ENCODE measurements at regions not wholly inside any gene's neighbourhood (a gene's known extent, or its start where the extent isn't known, plus 50 kb on each side); places are given as distances from the start of the nearest gene placed in this dataset.
"Not testable (repeated sequence)": the region's sequence is repeated elsewhere in the genome, so short reads cannot be mapped to it uniquely, and the experiment has no call there.

DNA sequence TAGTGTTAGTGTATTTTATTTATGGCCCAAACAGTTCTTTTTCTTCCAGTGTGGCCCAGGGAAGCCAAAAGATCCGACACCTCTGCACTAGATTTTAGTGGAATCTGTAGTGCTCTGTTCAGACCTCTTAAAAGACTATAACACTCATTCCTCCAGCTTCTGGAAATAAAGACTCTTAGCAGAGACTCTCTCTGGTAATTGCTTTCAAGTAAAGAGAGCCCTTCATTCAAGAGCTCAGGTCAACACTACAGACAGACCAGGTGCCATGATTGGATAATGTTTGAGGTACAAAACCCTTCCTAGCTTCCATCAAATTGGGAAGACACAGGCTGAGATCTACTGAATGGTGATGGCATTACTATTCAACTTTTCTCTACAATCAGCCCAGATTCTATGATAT, 255.8 kb downstream of the PRDM9 start:
- no peak overlapping the region for H3K4me3 Mint-ChIP-seq
- no peaks in the 10 kb centered on the region for H3K27me3 Mint-ChIP-seq
- H3K4me1 Mint-ChIP-seq, result no peaks in the 10 kb centered on the region
- DNase-seq (ENCODE audit: low spot score in 2 of 2) (no peak), ATAC-seq (ENCODE audit: low read depth) (no peak)
- H3K27ac Mint-ChIP-seq, result no peak overlapping the region
- H3K9me3 Mint-ChIP-seq, result no peaks in the 10 kb centered on the region
- H3K36me3 Mint-ChIP-seq, result no peaks in the 10 kb centered on the region

DNA sequence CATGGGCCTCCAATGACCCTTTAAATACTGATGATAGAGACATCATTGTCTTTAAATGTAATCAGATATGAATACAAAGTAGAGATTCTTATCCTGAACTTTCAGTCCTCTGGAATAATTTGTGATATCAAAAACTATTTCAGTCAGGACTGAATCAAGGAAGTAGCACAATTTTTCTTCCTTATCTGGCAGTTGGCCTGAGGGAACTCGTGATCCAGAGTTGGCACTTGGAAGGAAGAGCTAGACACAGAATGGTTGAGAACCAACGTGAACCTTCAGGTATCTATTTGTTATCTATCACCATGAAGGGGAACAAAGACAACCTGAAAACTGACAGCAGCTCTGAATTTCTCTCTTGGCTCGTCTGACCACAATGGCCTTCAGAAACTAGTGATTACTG, 269.3 kb downstream of the PRDM9 start:
- DNase-seq (ENCODE audit: low spot score in 2 of 2), result no peak
- H3K9me3 Mint-ChIP-seq, result peaks cover 3% of the 10 kb centered on the region
- no peak overlapping the region for H3K27ac Mint-ChIP-seq
- H3K27me3 Mint-ChIP-seq, result no peaks in the 10 kb centered on the region
- H3K4me3 Mint-ChIP-seq, result no peak overlapping the region
- H3K36me3 Mint-ChIP-seq, result no peaks in the 10 kb centered on the region
- H3K4me1 Mint-ChIP-seq, result peaks cover 2% of the 10 kb centered on the region
- ATAC-seq (ENCODE audit: low read depth), result no peak

DNA sequence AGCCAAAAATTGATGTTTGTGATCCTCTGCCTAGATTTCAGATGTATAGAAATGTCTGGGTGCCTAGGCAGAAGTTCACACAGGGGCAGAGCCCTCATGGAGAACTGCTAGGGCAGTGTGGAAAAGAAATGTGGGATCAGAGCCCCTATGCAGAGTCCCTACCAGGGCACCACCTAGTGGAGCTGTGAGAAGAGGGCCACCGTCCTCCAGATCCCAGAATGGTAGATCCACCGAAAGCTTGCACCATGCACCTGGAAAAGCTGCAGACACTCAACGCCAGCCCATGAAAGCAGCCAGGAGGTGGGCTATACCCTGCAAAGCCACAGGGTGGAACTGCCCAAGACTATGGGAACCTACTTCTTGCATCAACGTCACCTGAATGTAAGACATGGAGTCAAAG, 292.9 kb downstream of the PRDM9 start:
- not testable (repeated sequence) for H3K4me1 Mint-ChIP-seq; H3K27ac Mint-ChIP-seq; ATAC-seq (ENCODE audit: low read depth); H3K9me3 Mint-ChIP-seq; H3K4me3 Mint-ChIP-seq; DNase-seq (ENCODE audit: low spot score in 2 of 2); H3K27me3 Mint-ChIP-seq; H3K36me3 Mint-ChIP-seq

DNA sequence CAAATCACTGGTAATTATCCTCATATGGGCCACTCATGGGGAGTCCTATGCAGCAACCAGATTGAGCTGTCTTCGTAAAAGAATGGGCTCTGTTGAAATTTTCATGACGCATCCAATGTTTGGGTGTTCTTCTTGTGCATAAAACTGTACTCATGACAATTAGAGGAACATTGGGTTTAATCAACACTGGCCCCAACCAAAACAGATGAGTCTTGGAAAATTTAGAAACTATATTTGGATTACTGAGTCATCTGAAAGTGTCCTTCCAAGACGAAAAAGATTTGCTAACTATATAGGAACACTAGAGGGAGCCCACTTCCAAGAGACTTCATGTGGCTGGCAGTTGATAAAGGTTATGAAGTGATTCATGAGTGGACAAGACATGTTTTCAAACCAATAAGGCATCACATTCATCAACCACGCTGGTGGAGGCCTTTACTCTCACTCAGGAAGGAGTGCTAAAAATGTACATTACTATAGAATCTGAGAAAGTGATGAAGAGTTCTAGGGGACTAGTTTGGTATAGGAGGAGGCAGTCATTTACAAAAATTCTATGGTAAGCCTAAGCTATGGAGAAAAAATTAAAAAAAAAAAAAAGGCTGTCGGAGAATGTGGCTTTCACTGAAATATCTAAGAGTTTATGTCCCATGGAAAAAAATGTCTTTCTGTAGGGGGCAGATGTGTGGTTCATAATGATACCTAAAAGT, 313.5 kb downstream of the PRDM9 start:
- no peaks in the 10 kb centered on the region for H3K36me3 Mint-ChIP-seq
- H3K4me1 Mint-ChIP-seq, result no peaks in the 10 kb centered on the region
- DNase-seq (ENCODE audit: low spot score in 2 of 2), result no peak
- H3K27ac Mint-ChIP-seq, result no peak overlapping the region
- H3K27me3 Mint-ChIP-seq, result no peaks in the 10 kb centered on the region
- no peak for ATAC-seq (ENCODE audit: low read depth)
- no peak overlapping the region for H3K4me3 Mint-ChIP-seq
- H3K9me3 Mint-ChIP-seq, result peaks cover 6% of the 10 kb centered on the region

DNA sequence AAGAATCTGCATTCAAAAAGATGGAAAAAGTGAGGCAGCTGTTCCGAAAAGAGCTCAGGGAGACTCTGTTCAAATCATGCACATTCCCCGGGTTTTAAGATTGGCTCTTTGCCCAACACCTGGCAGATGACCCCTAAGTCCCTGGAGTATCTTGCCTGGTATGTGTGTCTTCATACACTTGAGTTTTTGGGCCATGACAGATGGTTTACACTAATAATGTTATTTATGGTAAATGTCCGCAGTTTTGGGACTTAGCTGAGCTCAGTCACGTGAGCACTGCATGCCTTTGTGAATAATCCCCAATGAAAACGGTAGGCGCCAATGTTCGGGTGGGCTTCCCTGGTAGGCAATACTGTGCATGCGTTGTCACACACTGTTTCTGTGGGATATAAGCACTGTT, 316.1 kb downstream of the PRDM9 start:
- DNase-seq (ENCODE audit: low spot score in 2 of 2), result no peak
- no peaks in the 10 kb centered on the region for H3K36me3 Mint-ChIP-seq
- no peaks in the 10 kb centered on the region for H3K4me1 Mint-ChIP-seq
- H3K9me3 Mint-ChIP-seq, result peaks cover 6% of the 10 kb centered on the region
- H3K27me3 Mint-ChIP-seq, result no peaks in the 10 kb centered on the region
- no peak overlapping the region for H3K27ac Mint-ChIP-seq
- no peak overlapping the region for H3K4me3 Mint-ChIP-seq
- ATAC-seq (ENCODE audit: low read depth), result no peak

DNA sequence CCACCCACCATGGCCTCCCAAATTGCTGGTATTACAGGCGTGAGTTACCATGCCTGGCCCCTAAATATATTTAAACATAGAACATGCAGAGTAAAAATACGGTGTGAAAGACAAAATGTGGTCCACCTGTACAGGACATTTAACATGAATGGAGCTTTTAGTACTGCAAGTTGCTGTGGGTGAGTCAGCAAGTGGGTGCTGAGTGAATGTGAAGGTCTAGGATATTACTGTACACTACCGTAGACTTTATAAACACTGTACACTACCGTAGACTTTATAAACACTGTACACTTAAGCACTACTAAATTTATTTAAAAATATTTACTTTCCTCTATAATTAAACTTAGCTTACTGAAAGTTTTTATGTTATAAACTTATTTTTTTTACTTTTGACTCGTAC, 317.8 kb downstream of the PRDM9 start:
- DNase-seq (ENCODE audit: low spot score in 2 of 2) (no peak), ATAC-seq (ENCODE audit: low read depth) (no peak)
- H3K4me3 Mint-ChIP-seq, result no peak overlapping the region
- no peaks in the 10 kb centered on the region for H3K36me3 Mint-ChIP-seq
- H3K4me1 Mint-ChIP-seq, result no peaks in the 10 kb centered on the region
- no peak overlapping the region for H3K27ac Mint-ChIP-seq
- H3K9me3 Mint-ChIP-seq, result peaks cover 6% of the 10 kb centered on the region
- no peaks in the 10 kb centered on the region for H3K27me3 Mint-ChIP-seq

DNA sequence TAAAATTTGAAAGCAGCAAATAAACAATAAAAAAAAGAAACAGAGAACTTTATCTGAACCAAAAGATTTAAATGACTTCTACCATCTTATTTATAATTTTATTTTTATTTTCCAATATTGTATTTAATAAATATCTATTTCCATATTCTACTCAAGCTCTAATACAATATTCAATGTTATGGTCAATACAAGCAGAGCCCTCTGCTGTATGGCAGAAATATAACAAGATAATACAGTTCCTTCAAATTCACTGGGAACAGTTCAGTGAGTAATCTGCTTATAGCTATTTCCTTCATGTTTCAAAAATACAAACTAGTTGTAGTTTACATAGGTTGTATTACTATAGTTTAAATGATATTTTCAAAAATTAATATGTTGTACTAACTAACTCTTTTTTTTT, 332.7 kb downstream of the PRDM9 start:
- DNase-seq (ENCODE audit: low spot score in 2 of 2) (no peak), ATAC-seq (ENCODE audit: low read depth) (no peak)
- H3K4me3 Mint-ChIP-seq, result no peak overlapping the region
- H3K4me1 Mint-ChIP-seq, result no peaks in the 10 kb centered on the region
- no peak overlapping the region for H3K27ac Mint-ChIP-seq
- H3K27me3 Mint-ChIP-seq, result no peaks in the 10 kb centered on the region
- H3K9me3 Mint-ChIP-seq, result peaks cover 5% of the 10 kb centered on the region
- no peaks in the 10 kb centered on the region for H3K36me3 Mint-ChIP-seq

DNA sequence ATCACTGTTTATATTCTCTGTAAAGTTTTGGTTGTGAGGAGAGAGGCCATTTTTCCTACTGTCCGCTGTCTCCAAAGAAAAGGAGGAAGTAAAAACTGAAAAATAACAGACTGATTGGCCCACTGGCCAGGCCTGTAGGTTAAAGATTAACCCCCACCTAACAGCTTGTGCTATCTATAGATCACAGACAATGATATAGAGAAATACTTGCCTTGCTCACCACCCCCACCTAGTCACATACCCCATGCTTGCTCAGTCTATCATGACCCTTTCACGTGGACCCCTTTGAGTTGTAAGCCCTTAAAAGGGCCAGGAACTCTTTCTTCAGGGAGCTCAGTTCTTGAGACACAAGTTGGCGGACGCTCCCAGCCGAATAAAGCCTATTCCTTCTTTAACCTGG, 357.4 kb downstream of the PRDM9 start:
- Mint-ChIP-seq H3K4me1 (no peaks in the 10 kb centered on the region), H3K27me3 (no peaks in the 10 kb centered on the region), H3K36me3 (no peaks in the 10 kb centered on the region), H3K4me3 (no peak overlapping the region), H3K9me3 (peaks cover 4% of the 10 kb centered on the region), H3K27ac (no peak overlapping the region)
- ATAC-seq (ENCODE audit: low read depth) (no peak), DNase-seq (ENCODE audit: low spot score in 2 of 2) (no peak)

DNA sequence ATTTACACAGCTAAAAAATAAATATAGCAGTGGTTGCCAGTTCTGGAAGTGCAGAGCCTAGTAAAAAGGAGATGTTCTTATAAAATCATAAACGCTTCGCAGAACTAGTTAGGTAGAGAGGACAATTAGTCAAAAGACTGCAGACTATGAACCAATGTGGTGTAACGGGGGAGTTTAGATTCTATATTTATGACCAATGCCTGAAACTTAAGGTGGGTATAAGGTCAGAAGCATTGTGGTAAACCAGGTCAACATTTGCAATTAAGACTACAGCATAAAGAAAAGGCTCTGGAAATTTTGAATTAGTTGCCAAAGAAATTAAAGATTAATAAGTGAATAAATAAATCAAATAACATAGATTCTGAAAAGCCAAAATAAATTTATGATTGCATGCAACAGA, 370.4 kb downstream of the PRDM9 start:
- Mint-ChIP-seq H3K4me3 (no peak overlapping the region), H3K27ac (no peak overlapping the region), H3K36me3 (no peaks in the 10 kb centered on the region), H3K4me1 (no peaks in the 10 kb centered on the region), H3K9me3 (peaks cover 2% of the 10 kb centered on the region), H3K27me3 (no peaks in the 10 kb centered on the region)
- DNase-seq (ENCODE audit: low spot score in 2 of 2) (no peak), ATAC-seq (ENCODE audit: low read depth) (no peak)

DNA sequence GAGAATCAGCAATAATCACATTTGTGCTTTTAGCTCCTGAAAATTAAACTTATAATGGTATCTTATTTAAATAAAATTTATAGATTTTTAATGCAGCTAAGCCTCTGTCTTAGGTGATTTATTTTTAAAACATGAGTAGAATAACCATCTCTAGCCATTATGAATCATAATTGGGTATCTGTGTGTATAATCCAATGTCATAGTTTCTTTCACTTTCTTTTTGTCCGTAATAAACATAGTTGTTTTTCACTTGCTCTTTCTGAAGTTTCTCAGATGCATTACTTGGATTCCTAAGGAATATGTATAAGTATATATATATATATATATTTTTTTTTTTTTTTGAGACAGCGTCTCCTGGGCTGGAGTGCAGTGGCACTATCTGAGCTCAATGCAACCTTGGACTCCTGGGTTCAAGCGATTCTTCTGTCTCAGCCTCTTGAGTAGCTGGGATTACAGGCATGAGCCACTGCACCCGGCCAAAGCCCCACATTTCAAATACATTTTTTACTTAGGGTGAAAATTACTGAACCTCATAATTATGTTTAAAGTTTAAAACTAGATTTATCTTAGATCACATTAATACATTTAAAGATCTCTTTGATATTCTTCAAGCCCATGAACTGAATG, 377.1 kb downstream of the PRDM9 start:
- no peaks in the 10 kb centered on the region for H3K4me1 Mint-ChIP-seq
- no peak for ATAC-seq (ENCODE audit: low read depth)

DNA sequence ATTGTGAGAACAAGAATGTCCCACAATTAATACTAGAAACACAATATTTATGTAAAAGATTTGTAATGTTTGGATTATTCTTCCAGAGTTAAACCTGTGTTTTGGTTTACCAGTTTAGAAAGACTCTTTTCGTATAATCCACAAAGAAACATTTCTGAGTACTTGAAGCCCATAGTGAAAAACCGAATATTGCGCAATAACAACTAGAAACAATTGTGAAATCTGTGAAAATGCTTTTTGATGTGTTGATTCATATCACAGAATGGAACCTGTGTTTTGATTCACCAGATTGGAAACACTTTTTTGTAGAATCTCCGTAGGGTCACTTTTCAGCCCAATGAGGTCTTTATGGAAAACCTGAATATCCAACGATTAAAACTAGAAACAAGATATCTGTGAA, 386.2 kb downstream of the PRDM9 start:
- H3K9me3 Mint-ChIP-seq, result no peaks in the 10 kb centered on the region
- no peak for ATAC-seq (ENCODE audit: low read depth)
- no peak for DNase-seq (ENCODE audit: low spot score in 2 of 2)
- no peaks in the 10 kb centered on the region for H3K4me1 Mint-ChIP-seq
- no peak overlapping the region for H3K4me3 Mint-ChIP-seq
- H3K27ac Mint-ChIP-seq, result no peak overlapping the region
- no peaks in the 10 kb centered on the region for H3K27me3 Mint-ChIP-seq
- H3K36me3 Mint-ChIP-seq, result no peaks in the 10 kb centered on the region

More for the DNA sequence above, 377.1 kb downstream of the PRDM9 start:
- no peak overlapping the region for H3K4me3 Mint-ChIP-seq
- H3K27ac Mint-ChIP-seq, result no peak overlapping the region
- no peak for DNase-seq (ENCODE audit: low spot score in 2 of 2)
- peaks cover 2% of the 10 kb centered on the region for H3K9me3 Mint-ChIP-seq
- H3K36me3 Mint-ChIP-seq, result no peaks in the 10 kb centered on the region
- H3K27me3 Mint-ChIP-seq, result no peaks in the 10 kb centered on the region

DNA sequence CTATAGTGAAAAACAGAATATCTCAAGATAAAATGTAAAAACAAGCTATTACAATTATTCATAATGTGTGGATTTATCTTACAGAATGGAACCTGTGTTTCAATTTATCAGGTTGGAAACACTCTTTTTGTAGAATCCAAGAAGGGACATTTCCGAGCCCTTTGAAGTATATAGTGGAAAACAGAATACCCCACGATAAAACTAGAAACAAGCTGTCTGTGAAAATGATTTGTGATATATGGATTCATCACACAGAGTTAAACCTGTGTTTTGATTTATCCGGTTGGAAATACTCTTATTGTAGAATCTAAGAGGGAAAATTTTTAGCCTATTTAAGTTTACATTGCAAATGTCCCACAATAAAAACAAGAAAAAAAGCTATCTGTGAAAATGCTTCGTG, 388.2 kb downstream of the PRDM9 start:
- Mint-ChIP-seq H3K9me3 (no peaks in the 10 kb centered on the region), H3K4me1 (no peaks in the 10 kb centered on the region), H3K36me3 (no peaks in the 10 kb centered on the region), H3K27me3 (no peaks in the 10 kb centered on the region), H3K27ac (no peak overlapping the region), H3K4me3 (no peak overlapping the region)
- ATAC-seq (ENCODE audit: low read depth), result no peak
- no peak for DNase-seq (ENCODE audit: low spot score in 2 of 2)

DNA sequence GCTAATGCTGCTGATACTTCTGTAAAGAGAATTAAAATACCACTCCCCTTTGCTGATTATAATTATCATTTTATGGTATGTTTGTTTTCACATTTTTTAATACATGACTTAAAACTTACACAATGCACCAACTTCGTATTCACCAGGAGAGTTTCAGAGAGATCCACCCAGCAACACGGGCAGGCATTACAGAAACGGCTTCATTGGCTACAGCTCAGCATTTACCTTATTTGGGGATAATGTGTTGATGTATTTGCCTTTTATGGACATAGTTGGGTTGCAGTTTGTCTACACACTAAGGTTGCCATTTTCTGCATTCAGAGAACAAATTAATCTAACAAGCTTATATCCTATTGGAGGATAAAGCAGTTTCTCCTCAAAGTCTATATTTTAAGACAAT, 423.6 kb downstream of the PRDM9 start:
- ATAC-seq (ENCODE audit: low read depth), result no peak
- DNase-seq (ENCODE audit: low spot score in 2 of 2), result no peak
- Mint-ChIP-seq H3K9me3 (peaks cover 12% of the 10 kb centered on the region), H3K27ac (no peak overlapping the region), H3K36me3 (no peaks in the 10 kb centered on the region), H3K4me3 (no peak overlapping the region), H3K27me3 (no peaks in the 10 kb centered on the region), H3K4me1 (no peaks in the 10 kb centered on the region)

DNA sequence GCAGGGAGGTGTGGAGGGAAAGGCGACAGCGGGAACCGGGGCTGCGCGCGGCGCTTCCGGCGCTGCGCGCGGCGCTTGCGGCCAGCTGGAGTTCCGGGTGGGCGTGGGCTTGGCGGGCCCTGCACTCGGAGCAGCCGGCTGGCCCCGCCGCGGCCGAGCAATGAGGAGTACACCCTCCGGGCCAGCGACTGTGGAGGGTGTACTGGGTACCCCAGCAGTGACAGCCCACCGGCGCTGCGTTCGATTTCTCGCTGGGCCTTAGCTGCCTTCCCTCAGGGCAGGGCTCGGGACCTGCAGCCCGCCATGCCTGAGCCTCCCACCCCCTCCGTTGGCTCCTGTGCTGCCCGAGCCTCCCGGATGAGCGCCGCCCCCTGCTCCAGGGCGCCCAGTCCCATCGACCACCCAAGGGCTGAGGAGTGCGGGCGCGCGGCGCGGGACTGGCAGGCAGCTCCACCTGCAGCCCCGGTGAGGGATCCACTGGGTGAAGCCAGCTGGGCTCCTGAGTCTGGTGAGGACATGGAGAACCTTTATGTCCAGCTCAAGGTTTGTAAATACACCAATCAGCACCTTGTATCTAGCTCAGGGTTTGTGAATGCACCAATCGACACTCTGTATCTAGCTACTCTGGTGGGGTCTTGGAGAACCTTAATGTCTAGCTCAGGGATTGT, 444.0 kb downstream of the PRDM9 start:
- not testable (repeated sequence) for H3K4me1 Mint-ChIP-seq; H3K27me3 Mint-ChIP-seq; H3K27ac Mint-ChIP-seq; H3K36me3 Mint-ChIP-seq; DNase-seq (ENCODE audit: low spot score in 2 of 2); H3K9me3 Mint-ChIP-seq
- peak overlapping the region; percentile 24 for H3K4me3 Mint-ChIP-seq
- ATAC-seq (ENCODE audit: low read depth), result peak; percentile 31

DNA sequence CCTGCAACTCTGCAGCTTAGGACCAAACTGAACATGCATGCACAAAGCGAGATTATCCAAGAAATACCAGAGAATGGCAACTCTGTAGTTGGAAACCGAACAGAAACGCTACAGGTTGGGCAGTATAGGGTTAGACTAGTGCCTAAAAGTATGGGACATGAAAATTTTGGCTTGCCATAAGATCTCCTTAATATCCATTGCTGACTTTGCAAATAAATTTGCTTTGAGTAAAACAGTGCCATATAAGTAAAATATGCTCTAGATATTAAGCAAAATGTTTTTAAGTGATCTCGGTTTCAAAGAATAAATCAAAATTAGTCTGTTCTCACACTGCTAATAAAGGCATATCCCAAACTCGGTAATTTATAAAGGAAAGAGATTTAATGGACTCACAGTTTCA, 456.0 kb downstream of the PRDM9 start:
- peaks cover 4% of the 10 kb centered on the region for H3K9me3 Mint-ChIP-seq
- no peak for DNase-seq (ENCODE audit: low spot score in 2 of 2)
- H3K27ac Mint-ChIP-seq, result no peak overlapping the region
- no peaks in the 10 kb centered on the region for H3K36me3 Mint-ChIP-seq
- H3K27me3 Mint-ChIP-seq, result no peaks in the 10 kb centered on the region
- H3K4me1 Mint-ChIP-seq, result no peaks in the 10 kb centered on the region
- ATAC-seq (ENCODE audit: low read depth), result no peak
- no peak overlapping the region for H3K4me3 Mint-ChIP-seq

Data from memory B cell (primary cell).